IgD-negative memory B cell (primary cell): ENCODE measurements at regions not wholly inside any gene's neighbourhood (a gene's known extent, or its start where the extent isn't known, plus 50 kb on each side); places are given as distances from the start of the nearest gene placed in this dataset.

ENCODE experiments used
- H3K27ac Mint-ChIP-seq, 3 donors: one replicate each; pipeline ENCODE4 v1.8.0; 2020 to 2022; ENCODE audit warnings: mild to moderate bottlenecking in 3 of 3, mixed read lengths in 3 of 3, moderate library complexity in 1 of 3
- H3K27me3 Mint-ChIP-seq: one replicate; pipeline ENCODE4 v1.8.0; 2021; ENCODE audit warnings: mixed read lengths
- H3K36me3 Mint-ChIP-seq: one replicate; pipeline ENCODE4 v1.8.0; 2020; ENCODE audit warnings: mild to moderate bottlenecking, mixed read lengths
- H3K4me1 Mint-ChIP-seq, 3 donors: one replicate each; pipeline ENCODE4 v1.8.0; 2020 to 2022; ENCODE audit warnings: mixed read lengths in 3 of 3, mild to moderate bottlenecking in 1 of 3
- H3K4me3 Mint-ChIP-seq, 4 donors: one replicate each; pipeline ENCODE4 v1.8.0; 2020 to 2022; ENCODE audit warnings: mild to moderate bottlenecking in 4 of 4, mixed read lengths in 4 of 4, moderate library complexity in 3 of 4
- H3K9me3 Mint-ChIP-seq, 3 donors: one replicate each; pipeline ENCODE4 v1.8.0; 2020 to 2021; ENCODE audit warnings: mixed read lengths in 3 of 3, mild to moderate bottlenecking in 1 of 3

DNA sequence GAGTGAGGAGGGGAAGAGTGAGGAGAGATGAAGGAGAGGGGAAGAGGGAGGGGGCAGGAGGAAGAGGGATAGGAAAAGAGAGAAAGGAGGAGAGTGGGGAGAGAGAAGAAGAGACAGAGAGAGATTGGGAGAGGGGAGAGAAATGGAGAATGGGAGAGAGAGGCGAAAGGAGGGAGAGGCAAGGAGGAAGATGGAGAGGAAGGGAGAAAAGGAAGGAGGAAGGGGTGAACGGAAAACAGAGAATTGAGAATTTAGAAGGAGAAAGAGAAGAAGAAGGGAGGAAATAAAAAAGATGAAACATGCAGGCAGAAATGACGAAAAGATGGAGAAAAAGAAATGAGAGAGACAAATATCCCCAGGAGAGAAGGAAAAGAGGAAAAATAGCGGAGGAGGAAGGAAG lies 502.8 kb downstream of the MN1 start:
- Mint-ChIP-seq H3K9me3 (peaks cover 0 to 3% (median 1%) of the 10 kb centered on the region in 3 donors), H3K4me1 (peaks cover 0 to 2% (median 0%) of the 10 kb centered on the region in 3 donors), H3K4me3 (no peak overlapping the region), H3K27ac (no peak overlapping the region), H3K27me3 (peaks cover 19% of the 10 kb centered on the region), H3K36me3 (peaks cover 1% of the 10 kb centered on the region)

DNA sequence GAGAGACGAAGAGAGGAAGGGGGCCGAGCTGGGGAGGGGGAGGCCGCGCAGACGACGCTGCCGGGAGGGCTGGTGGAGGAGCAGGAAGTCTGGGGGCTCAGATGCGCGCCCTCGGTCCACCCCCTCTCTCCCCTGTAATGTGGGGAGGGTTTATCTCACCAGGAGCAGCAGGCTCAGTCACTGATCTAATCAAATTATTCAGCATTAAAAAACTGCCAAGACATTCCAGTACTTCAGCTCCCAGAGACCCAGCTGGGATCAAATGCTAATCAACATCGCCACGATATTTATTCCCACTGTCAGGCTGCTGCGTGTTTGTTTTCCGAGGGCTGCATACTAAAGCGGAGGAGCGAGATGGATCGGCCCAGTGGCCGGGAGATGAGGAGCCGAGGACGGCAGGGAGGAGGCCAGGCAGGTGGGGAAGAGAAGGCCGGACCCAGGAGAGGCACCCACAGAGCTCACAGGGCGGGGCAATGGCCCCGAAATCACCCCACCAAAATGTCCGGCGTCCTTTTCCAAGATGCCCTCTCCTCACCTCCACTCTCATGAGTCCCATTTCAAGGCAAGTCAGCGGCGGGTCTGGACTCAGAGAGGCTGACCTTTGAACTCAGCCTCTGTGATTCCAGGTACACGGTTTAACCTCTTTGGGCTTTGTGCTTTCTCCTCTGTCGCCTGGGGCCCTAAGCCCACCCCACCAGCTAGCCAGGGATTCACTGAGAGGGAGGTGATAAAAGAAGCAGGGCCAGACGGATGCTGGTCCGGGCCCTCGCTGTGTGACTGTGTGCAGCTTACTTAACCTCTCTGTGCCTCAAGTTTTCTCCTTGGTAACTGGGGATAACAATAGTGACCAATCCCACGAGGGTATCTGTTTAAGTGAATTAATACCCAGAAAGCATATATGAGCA lies 502.1 kb downstream of the MN1 start:
- Mint-ChIP-seq H3K27ac (no peak overlapping the region), H3K4me1 (peaks cover 0 to 2% (median 0%) of the 10 kb centered on the region in 3 donors), H3K9me3 (peaks cover 0 to 3% (median 1%) of the 10 kb centered on the region in 3 donors), H3K27me3 (peaks cover 20% of the 10 kb centered on the region), H3K4me3 (no peak overlapping the region), H3K36me3 (peaks cover 1% of the 10 kb centered on the region)

DNA sequence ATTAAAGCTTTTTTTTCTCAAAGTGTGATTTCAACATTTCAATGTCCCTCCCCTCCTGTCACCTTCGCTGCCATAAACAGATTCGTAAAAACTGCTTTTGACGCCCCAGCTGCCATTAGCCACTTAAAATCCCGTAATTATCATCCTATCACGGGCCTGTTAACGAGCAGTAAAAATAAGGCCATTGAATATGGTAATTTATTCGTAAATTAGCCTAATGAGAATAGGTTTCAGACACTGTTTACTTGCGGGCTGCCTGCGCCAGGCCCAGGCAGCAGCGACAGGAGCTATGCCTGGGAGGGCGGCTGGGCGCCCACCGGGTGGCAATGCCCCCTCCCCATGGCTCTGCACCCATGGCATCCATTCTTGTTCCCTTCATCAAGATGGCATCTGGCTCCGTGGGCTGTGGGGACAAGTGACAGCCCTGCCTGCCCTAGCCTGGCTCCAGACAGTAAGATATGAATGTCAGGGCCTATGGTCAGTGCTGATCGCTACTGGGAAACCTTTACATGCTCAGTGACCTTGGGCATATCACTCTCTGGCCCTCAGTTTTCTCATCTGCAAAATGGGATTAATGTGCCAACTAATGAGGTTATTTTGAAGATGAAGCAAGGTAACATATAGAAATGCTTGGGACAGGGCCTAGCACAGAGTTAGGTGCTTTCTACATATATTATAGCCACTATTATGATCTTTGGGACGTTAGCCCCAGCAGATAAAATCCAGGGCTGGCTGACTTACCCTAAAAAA lies 500.8 kb downstream of the MN1 start:
- H3K27ac Mint-ChIP-seq = no peak overlapping the region
- no peaks in the 10 kb centered on the region for H3K4me1 Mint-ChIP-seq
- H3K27me3 Mint-ChIP-seq = peaks cover 16% of the 10 kb centered on the region
- H3K36me3 Mint-ChIP-seq = peaks cover 1% of the 10 kb centered on the region
- H3K4me3 Mint-ChIP-seq = no peak overlapping the region
- H3K9me3 Mint-ChIP-seq = no peaks in the 10 kb centered on the region

DNA sequence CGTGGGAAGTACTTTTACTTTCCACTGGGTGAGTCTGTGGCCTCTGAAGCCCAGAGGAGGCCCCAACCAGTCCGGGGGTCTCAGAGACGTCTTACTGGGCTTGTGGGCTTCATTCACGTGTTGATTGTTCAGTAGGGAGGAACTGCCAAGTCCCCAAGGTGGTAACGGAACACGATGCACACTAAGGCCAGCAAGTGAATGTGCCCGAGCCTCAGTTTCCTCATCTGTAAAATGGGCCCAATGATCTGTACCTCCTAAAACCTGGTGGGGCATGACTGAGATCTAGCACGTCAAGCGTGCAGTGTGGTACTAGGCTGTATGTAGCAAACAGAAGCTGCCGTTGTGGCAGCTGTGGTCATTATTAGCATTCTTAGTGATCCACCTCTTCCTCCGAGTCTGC lies 499.1 kb downstream of the MN1 start:
- Mint-ChIP-seq H3K4me3 (no peak overlapping the region), H3K27ac (no peak overlapping the region), H3K9me3 (no peaks in the 10 kb centered on the region)

DNA sequence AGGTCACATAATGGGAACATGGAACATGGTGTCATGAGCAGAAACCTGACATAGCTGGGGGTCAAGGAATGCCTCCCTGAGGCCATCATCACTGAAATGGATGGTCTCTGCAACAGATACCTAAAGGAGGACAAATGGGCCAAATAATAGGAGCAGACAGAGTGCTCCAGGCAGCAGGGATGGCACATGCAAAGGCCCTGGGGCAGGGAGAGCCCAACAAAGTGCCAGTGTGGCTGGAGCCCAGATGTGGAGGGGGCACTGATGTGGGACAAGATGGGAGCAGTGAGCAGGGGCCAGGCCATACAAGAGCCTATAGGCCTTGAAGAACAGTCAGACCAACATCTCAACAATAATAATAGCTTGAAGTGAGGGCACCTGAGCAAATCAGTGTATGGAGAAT lies 497.8 kb downstream of the MN1 start:
- H3K36me3 Mint-ChIP-seq = peaks cover 1% of the 10 kb centered on the region
- H3K27me3 Mint-ChIP-seq = peaks cover 8% of the 10 kb centered on the region

More for the DNA sequence above, 499.1 kb downstream of the MN1 start:
- H3K27me3 Mint-ChIP-seq = peaks cover 10% of the 10 kb centered on the region
- no peaks in the 10 kb centered on the region for H3K4me1 Mint-ChIP-seq
- peaks cover 1% of the 10 kb centered on the region for H3K36me3 Mint-ChIP-seq

DNA sequence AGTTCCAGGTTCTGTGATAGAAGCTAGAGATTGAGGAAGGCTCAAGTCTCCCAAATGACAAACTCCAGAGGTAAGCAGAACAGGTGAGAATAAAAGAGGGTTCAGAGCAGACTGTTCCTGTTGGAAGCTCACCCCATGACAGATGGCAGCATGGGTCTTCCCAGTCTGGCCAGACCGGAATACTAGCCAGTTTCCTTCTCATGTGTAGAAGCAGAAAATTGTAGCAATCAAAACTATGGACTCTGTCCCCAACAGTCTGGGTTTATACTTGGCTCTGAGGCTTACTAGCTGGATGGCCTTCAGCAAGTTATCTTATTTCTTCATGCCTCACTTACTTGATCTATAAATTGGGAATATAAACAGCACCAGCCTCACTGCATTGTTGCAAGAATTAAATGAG lies 494.8 kb downstream of the MN1 start:
- Mint-ChIP-seq H3K27me3 (peaks cover 2% of the 10 kb centered on the region), H3K4me1 (no peaks in the 10 kb centered on the region), H3K27ac (no peak overlapping the region), H3K36me3 (peaks cover 1% of the 10 kb centered on the region), H3K9me3 (peaks cover 0 to 8% (median 0%) of the 10 kb centered on the region in 3 donors), H3K4me3 (no peak overlapping the region)

More for the DNA sequence above, 497.8 kb downstream of the MN1 start:
- no peaks in the 10 kb centered on the region for H3K4me1 Mint-ChIP-seq
- H3K9me3 Mint-ChIP-seq = peaks cover 0 to 5% (median 0%) of the 10 kb centered on the region in 3 donors
- no peak overlapping the region for H3K27ac Mint-ChIP-seq
- no peak overlapping the region for H3K4me3 Mint-ChIP-seq

DNA sequence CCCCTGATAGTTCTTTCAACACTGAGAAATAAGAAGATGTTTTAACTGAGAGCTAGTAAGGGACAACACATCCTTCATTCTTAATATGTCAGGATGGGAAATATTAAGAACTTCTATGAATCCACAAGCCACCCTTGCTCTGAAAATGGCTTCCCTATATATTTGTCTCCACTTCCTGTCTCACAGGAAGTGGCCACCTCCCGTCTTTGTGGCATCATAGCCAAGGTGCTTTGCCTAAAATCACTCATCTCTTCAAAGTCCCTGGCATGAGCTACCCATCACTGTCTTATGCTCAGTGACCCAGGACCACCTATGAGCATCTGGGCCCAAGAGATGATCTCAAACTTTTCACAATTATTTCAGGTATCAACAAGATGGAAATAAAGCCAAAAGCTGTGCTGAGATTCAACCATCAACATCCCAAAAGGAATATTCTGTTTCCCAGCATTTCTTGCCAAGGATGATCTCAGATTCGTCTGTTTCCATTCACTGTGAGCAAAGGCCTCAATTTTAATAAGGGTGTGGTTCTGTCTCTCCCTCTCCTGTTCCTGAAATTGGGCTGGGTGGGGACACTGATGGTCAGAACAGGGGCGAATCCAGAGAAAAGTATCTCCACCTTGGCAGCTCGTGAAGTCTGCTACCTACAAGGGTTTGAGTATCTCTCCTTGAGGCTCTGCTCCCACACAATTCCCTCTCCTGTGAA lies 493.9 kb downstream of the MN1 start:
- H3K27ac Mint-ChIP-seq = no peak overlapping the region

DNA sequence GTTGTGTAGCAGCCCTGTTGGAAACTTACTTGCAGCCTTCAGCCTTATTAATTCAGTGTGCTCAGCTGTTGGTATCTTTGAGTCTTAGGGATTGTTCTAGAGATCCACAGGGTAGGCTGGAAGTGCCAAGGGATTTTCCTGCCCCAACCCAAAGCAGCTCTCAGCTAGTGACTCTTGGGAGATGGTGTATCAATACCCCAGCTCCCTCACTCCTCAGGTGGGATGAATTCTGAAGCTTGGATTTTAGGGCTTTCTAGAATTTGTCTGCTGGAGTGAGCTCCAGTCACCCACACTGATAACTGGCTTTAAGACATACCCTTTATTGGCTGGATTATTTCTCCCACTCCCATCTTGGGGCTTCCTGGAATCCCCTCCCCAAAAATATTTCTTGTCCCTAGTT lies 493.0 kb downstream of the MN1 start:
- Mint-ChIP-seq H3K4me3 (no peak overlapping the region), H3K27ac (no peak overlapping the region), H3K36me3 (no peaks in the 10 kb centered on the region), H3K9me3 (peaks cover 0 to 8% (median 0%) of the 10 kb centered on the region in 3 donors), H3K4me1 (no peaks in the 10 kb centered on the region), H3K27me3 (peaks cover 2% of the 10 kb centered on the region)

More for the DNA sequence above, 493.9 kb downstream of the MN1 start:
- Mint-ChIP-seq H3K4me1 (no peaks in the 10 kb centered on the region), H3K4me3 (no peak overlapping the region), H3K27me3 (peaks cover 2% of the 10 kb centered on the region), H3K36me3 (no peaks in the 10 kb centered on the region), H3K9me3 (peaks cover 0 to 8% (median 0%) of the 10 kb centered on the region in 3 donors)

DNA sequence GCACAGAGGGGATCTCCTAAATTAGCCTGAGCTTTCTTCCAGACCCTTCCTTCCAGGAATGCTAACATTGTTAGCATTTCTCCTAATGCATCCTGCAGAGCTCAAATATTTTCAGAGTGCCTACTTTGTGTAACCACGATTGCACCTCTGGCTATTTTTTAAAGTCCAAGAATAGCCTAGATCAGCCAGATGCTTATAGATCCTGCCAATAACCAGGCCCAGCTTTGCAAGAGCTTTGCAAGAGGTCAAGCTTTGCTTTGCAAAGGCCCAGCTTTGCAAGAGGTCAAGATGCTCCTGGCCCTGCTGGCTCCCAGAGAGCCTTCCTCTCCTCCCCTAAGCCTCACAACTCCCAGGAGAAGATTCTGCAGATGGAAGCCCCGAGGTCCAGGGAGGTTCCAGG lies 491.9 kb downstream of the MN1 start:
- H3K4me3 Mint-ChIP-seq = no peak overlapping the region
- H3K36me3 Mint-ChIP-seq = no peaks in the 10 kb centered on the region
- H3K9me3 Mint-ChIP-seq = peaks cover 0 to 11% (median 2%) of the 10 kb centered on the region in 3 donors
- no peaks in the 10 kb centered on the region for H3K27me3 Mint-ChIP-seq
- no peaks in the 10 kb centered on the region for H3K4me1 Mint-ChIP-seq
- H3K27ac Mint-ChIP-seq = no peak overlapping the region

DNA sequence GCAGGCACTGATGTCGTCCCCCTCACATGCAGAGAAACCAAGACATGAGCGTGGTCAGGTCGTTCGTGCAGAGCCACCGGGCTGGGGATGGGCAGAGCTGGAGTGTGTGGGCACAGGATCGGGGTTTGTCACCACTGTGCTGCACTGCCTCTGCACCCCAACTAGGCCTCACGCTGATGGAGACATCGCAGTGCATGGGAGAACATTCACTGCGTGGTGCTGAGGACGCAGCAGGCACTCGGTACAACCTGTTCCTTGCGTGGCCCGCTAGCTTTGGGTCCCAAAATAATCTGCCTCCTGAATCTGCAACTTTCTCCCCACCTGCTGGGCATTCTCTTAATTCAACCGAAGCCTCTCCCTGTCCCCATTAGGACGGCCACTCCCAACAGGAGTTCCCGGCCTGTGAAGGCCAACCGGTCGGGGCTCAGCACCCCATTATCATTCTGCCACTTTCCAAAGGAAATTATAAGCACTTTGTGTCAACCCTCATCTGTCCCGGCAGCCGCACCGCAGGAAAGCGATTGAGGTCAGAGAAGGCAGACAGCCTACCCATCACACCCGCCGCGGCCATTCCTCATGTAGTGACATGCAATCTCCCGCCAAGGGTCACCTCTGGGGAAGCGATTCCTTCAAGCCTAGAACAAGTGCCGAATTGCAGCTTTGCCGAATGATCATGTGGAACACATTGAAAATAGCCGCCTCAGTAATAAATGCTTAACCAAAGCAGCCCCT lies 490.4 kb downstream of the MN1 start:
- Mint-ChIP-seq H3K27ac (no peak overlapping the region), H3K27me3 (no peaks in the 10 kb centered on the region), H3K4me3 (no peak overlapping the region), H3K36me3 (peaks cover 1% of the 10 kb centered on the region), H3K4me1 (no peaks in the 10 kb centered on the region), H3K9me3 (peaks cover 0 to 12% (median 4%) of the 10 kb centered on the region in 3 donors)

DNA sequence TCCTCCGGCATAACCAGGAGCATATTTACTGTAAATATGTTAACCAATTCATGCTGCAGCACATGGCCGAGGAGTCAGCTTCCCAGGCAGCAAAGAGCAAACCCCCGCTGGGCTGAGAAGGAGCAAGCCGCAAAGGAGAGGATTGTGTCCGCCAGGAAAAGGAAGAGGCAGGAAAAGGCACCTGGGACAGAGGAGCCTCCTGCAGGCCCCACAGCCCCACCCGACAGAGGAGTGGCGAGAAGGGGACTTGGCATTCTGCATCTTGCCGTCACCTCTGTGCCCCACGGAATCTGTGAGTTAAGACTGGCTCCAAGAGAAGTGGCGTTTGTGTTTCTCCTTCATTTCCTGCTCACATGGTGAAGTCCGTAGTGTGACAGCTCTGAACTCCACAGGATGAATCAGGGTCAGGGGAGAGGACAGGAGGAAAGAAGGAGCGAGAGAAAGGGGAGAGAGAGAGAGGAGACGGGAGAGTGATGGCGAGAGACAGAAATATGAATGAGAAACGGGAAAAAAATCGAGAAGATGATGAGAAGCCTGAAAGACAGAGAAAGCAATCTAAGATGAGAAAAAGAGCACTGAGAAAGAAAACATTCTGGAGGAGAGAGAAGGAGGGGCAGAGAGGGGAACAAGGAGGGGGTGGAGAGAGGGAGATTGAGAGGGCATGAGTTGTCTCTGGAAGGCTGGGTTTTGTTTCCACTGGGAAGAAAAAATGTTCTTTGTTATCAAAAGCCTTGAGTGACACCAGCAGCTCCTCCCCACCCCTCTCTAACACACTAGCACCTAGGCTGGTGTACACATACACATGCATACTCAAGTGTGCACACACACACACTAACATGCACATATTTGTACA lies 489.6 kb downstream of the MN1 start:
- no peaks in the 10 kb centered on the region for H3K27me3 Mint-ChIP-seq
- H3K4me3 Mint-ChIP-seq = no peak overlapping the region
- H3K9me3 Mint-ChIP-seq = peaks cover 0 to 12% (median 4%) of the 10 kb centered on the region in 3 donors
- peaks cover 1% of the 10 kb centered on the region for H3K36me3 Mint-ChIP-seq
- no peaks in the 10 kb centered on the region for H3K4me1 Mint-ChIP-seq
- no peak overlapping the region for H3K27ac Mint-ChIP-seq

DNA sequence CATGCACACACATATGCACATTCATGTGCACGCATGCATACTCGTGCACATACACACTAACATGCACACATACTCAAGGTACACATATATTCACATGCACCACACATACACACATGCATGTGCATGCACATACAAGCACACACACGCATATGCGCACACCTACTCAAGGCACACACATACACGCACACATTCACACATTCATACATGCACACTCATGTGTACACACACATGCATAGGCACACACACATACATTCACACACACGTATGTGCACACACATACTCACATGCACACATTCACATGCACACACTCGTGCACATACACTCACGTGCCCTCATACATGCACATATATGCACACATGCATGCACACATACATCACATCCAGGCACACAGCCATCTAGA lies 489.0 kb downstream of the MN1 start:
- Mint-ChIP-seq H3K27ac (no peak overlapping the region), H3K4me1 (no peaks in the 10 kb centered on the region), H3K4me3 (no peak overlapping the region), H3K9me3 (peaks cover 0 to 12% (median 4%) of the 10 kb centered on the region in 3 donors), H3K36me3 (peaks cover 1% of the 10 kb centered on the region), H3K27me3 (no peaks in the 10 kb centered on the region)

DNA sequence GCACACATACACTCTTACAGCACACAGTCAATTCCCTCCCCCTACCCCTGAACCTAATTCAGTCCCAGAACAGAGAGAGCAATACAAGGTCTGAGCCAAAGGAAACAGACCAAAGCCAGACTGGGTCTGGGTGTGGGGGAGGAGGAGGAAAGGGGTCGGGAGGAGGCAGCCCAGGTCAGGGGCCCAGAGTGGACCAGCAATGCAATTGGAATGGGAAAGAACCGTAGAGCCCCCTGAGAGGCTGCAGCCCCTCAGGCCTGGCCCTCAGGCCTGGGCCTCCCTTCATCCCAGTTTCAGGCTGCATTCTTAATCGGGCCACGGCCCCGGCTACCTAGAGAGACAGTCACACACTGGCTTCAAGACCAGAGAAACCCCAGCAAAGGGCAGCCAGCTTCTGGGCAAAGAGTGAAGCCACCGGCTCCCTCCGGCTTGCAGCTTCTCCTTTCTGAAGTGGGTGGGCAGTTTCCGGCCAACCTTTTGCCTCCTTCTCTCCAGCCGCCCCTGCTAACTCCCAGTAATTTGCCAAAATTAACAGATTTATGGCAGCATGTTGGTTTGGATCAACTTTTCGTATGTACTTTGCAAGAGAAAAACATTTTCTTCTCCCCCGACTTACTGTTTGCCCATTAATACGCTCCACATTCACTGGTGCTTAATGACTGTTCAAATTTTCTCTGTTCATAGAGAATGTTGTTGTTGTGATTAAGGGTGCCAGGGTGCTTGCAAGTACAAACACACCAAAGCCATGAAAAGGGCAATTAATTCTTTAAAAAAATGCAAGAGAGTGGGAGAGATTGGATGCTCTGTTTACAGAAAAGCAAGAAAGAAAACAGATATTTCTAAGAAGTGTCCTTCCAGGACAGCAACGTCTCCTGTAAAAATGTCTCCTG lies 488.3 kb downstream of the MN1 start:
- H3K36me3 Mint-ChIP-seq = peaks cover 1% of the 10 kb centered on the region
- H3K4me3 Mint-ChIP-seq = no peak overlapping the region
- no peak overlapping the region for H3K27ac Mint-ChIP-seq
- H3K27me3 Mint-ChIP-seq = no peaks in the 10 kb centered on the region
- peaks cover 0 to 10% (median 4%) of the 10 kb centered on the region in 3 donors for H3K9me3 Mint-ChIP-seq
- H3K4me1 Mint-ChIP-seq = no peaks in the 10 kb centered on the region
